OCI-LY1 (cell line): ENCODE measurements at regions not wholly inside any gene's neighbourhood (a gene's known extent, or its start where the extent isn't known, plus 50 kb on each side); places are given as distances from the start of the nearest gene placed in this dataset.

ENCODE experiments used
- CTCF ChIP-seq: fragments of 200-600 bp; sonication (generic), shearing (Covaris generic); IDR thresholded peaks from 2 replicates; pipeline ENCODE4 v1.5.1; 2017; ENCODE audit warnings: mild to moderate bottlenecking, antibody characterized with exemption, low read length, moderate library complexity, mixed read lengths
- EZH2 ChIP-seq: fragments of 200-600 bp; sonication (generic), shearing (Covaris generic); IDR thresholded peaks from 2 replicates; pipeline ENCODE4 v1.8.0; 2017; ENCODE audit warnings: borderline replicate concordance, mixed run types, mild to moderate bottlenecking, antibody characterized with exemption, low read length, moderate library complexity, mixed read lengths

DNA sequence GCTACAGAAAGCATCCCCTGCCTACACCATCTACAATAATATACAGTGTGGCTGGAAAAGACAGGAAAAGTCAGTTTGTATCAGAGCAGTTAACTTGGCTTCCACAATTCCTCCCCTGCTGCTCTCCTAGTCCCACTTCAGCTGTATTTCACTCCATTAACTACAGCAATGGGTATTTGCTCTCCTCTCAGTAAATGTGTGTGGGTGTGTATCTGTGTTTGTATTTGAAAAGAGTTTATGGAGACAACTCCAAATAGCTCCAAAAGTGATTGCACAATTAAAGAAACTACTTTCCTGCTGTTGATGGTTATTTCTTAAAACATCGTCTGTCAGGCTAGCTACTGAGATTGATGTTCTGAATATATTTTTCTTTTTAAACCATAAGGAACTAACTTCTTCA lies 333.7 kb upstream of the FIGN start:
- TF ChIP-seq CTCF (no peak), EZH2 (no peak)
